DND-41 (cell line): ENCODE measurements at regions not wholly inside any gene's neighbourhood (a gene's known extent, or its start where the extent isn't known, plus 50 kb on each side); places are given as distances from the start of the nearest gene placed in this dataset.

Source experiments
- CTCF ChIP-seq: IDR thresholded peaks from 2 replicates; pipeline ENCODE4 v1.5.1; 2012; ENCODE audit warnings: borderline replicate concordance, low read length, moderate library complexity, mild to moderate bottlenecking; ENCODE audit not compliant: poor library complexity, severe bottlenecking; ENCODE audit errors: extremely low read depth
- EZH2 ChIP-seq: IDR thresholded peaks from 3 replicates; pipeline ENCODE4 v1.6.1; 2012; ENCODE audit warnings: borderline replicate concordance, low read depth, mild to moderate bottlenecking, moderate library complexity, low read length, inconsistent platforms; ENCODE audit not compliant: severe bottlenecking

GRCh38 chr18:44133483-44133882 lies 547.2 kb upstream of the SETBP1 start:
- TF ChIP-seq CTCF = no peak
- TF ChIP-seq EZH2 = no peak
